HL-60/S4 treated with retinoic acid at 250 ng/mL for 4 days and 3 days (cell line): ENCODE measurements at regions not wholly inside any gene's neighbourhood (a gene's known extent, or its start where the extent isn't known, plus 50 kb on each side); places are given as distances from the start of the nearest gene placed in this dataset.

ENCODE experiments used
- in situ Hi-C: fragments of 300-500 bp; cut with MboI; formaldehyde crosslinking; loops from 2 replicates; pipeline ENCODE4 v1.7.0; 2022; ENCODE audit warnings: low sequenced_read_pairs

- in situ Hi-C loops = no loop called here
These were observed 247.7 kb upstream of the RFX3 start for GRCh38 chr9:3773362-3774060.

GRCh38 chr9:3769646-3770045 lies 243.8 kb upstream of the RFX3 start:
- in situ Hi-C loops = no loop called here

- in situ Hi-C loops = no loop called here
These were observed 243.1 kb upstream of the RFX3 start for GRCh38 chr9:3768712-3769457.

GRCh38 chr9:3768286-3768685 lies 242.5 kb upstream of the RFX3 start:
- in situ Hi-C loops = no loop called here

- in situ Hi-C loops = no loop called here
These were observed 236.3 kb upstream of the RFX3 start for GRCh38 chr9:3762076-3762475.

GRCh38 chr9:3760031-3760430 lies 234.2 kb upstream of the RFX3 start:
- in situ Hi-C loops = no loop called here

GRCh38 chr9:3758816-3759576 lies 233.2 kb upstream of the RFX3 start:
- in situ Hi-C loops = no loop called here

- in situ Hi-C loops = no loop called here
These were observed 230.3 kb upstream of the RFX3 start for GRCh38 chr9:3756071-3756470.

- in situ Hi-C loops = no loop called here
These were observed 225.4 kb upstream of the RFX3 start for GRCh38 chr9:3751125-3751758.

GRCh38 chr9:3750321-3750720 lies 224.5 kb upstream of the RFX3 start:
- in situ Hi-C loops = no loop called here

GRCh38 chr9:3746296-3747275 lies 220.8 kb upstream of the RFX3 start:
- in situ Hi-C loops = loop anchor here (25.0 kb wide), 3 partner anchors 366 to 616 kb away; no protein-coding TSS in a partner anchor

- in situ Hi-C loops = loop anchor here (25.0 kb wide), 3 partner anchors 368 to 618 kb away; no protein-coding TSS in a partner anchor
These were observed 218.2 kb upstream of the RFX3 start for GRCh38 chr9:3743901-3744413.

- in situ Hi-C loops = loop anchor here (25.0 kb wide), 3 partner anchors 370 to 620 kb away; no protein-coding TSS in a partner anchor
These were observed 216.8 kb upstream of the RFX3 start for GRCh38 chr9:3742586-3742985.

GRCh38 chr9:3741729-3742128 lies 215.9 kb upstream of the RFX3 start:
- in situ Hi-C loops = loop anchor here (25.0 kb wide), 3 partner anchors 371 to 621 kb away; no protein-coding TSS in a partner anchor

- in situ Hi-C loops = loop anchor here (25.0 kb wide), 3 partner anchors 371 to 621 kb away; no protein-coding TSS in a partner anchor
These were observed 215.1 kb upstream of the RFX3 start for GRCh38 chr9:3740690-3741419.

- in situ Hi-C loops = loop anchor here (25.0 kb wide), 3 partner anchors 376 to 626 kb away; no protein-coding TSS in a partner anchor
These were observed 210.4 kb upstream of the RFX3 start for GRCh38 chr9:3736161-3736560.

GRCh38 chr9:3735251-3735650 lies 209.4 kb upstream of the RFX3 start:
- in situ Hi-C loops = loop anchor here (25.0 kb wide), 3 partner anchors 377 to 627 kb away; no protein-coding TSS in a partner anchor

GRCh38 chr9:3733527-3734262 lies 207.9 kb upstream of the RFX3 start:
- in situ Hi-C loops = loop anchor here (25.0 kb wide), 3 partner anchors 379 to 629 kb away; no protein-coding TSS in a partner anchor
